ENCODE measurements at regions not wholly inside any gene's neighbourhood (a gene's known extent, or its start where the extent isn't known, plus 50 kb on each side); places are given as distances from the start of the nearest gene placed in this dataset.

- Histone ChIP-seq H3K27me3 (replicated peaks; ENCODE audit: insufficient read depth, low read length) (no peaks in the 10 kb centered on the region), H3K79me2 (ENCODE audit: low read length) (no peaks in the 10 kb centered on the region), H3K27ac (ENCODE audit: low read length) (no peak overlapping the region), H3K4me2 (ENCODE audit: low read depth, low read length) (no peak overlapping the region), H3F3A (ENCODE audit: insufficient read depth, low read length) (no peaks in the 10 kb centered on the region), H2AFZ (ENCODE audit: low read length) (no peak overlapping the region), H3K9me3 (replicated peaks; ENCODE audit: insufficient read depth, low read length) (no peaks in the 10 kb centered on the region), H3K9me2 (replicated peaks; ENCODE audit: insufficient read depth, low read length) (no peaks in the 10 kb centered on the region), H3K9ac (ENCODE audit: low read length) (no peak overlapping the region), H3K4me3 (ENCODE audit: low read length) (no peak overlapping the region), H3K36me3 (replicated peaks; ENCODE audit: insufficient read depth, low read length) (no peaks in the 10 kb centered on the region), H4K20me1 (ENCODE audit: insufficient read depth, low read length) (no peaks in the 10 kb centered on the region), H3K4me1 (ENCODE audit: low read length) (no peaks in the 10 kb centered on the region)
- no peak for DNase-seq
- TF ChIP-seq EZH2phosphoT487 (IDR thresholded peaks at IDR 0.05; ENCODE audit: low read length) = no peak
- no peak for TF ChIP-seq CTCF (IDR thresholded peaks at IDR 0.05; ENCODE audit: low read length)
- TF ChIP-seq EZH2 (optimal IDR thresholded peaks at IDR 0.05; ENCODE audit: low read depth, low read length) = no peak
These were observed 503.8 kb upstream of the MARCKS start for GRCh38 chr6:113353392-113353791.

- no peaks in the 10 kb centered on the region for H3K27me3 ChIP-seq (replicated peaks; ENCODE audit: insufficient read depth, low read length)
- H3K27ac ChIP-seq (ENCODE audit: low read length) = no peak overlapping the region
- H3K9me3 ChIP-seq (replicated peaks; ENCODE audit: insufficient read depth, low read length) = no peaks in the 10 kb centered on the region
- H4K20me1 ChIP-seq (ENCODE audit: insufficient read depth, low read length) = no peaks in the 10 kb centered on the region
- no peaks in the 10 kb centered on the region for H3K9me2 ChIP-seq (replicated peaks; ENCODE audit: insufficient read depth, low read length)
- H3K4me1 ChIP-seq (ENCODE audit: low read length) = no peaks in the 10 kb centered on the region
- H2AFZ ChIP-seq (ENCODE audit: low read length) = no peak overlapping the region
- TF ChIP-seq CTCF (IDR thresholded peaks at IDR 0.05; ENCODE audit: low read length) (no peak), EZH2 (optimal IDR thresholded peaks at IDR 0.05; ENCODE audit: low read depth, low read length) (no peak), EZH2phosphoT487 (IDR thresholded peaks at IDR 0.05; ENCODE audit: low read length) (no peak)
- no peak overlapping the region for H3K4me3 ChIP-seq (ENCODE audit: low read length)
- no peak for DNase-seq
- no peaks in the 10 kb centered on the region for H3K79me2 ChIP-seq (ENCODE audit: low read length)
- no peaks in the 10 kb centered on the region for H3K36me3 ChIP-seq (replicated peaks; ENCODE audit: insufficient read depth, low read length)
- no peak overlapping the region for H3K4me2 ChIP-seq (ENCODE audit: low read depth, low read length)
- H3K9ac ChIP-seq (ENCODE audit: low read length) = no peak overlapping the region
- H3F3A ChIP-seq (ENCODE audit: insufficient read depth, low read length) = no peaks in the 10 kb centered on the region
These were observed 502.8 kb upstream of the MARCKS start for GRCh38 chr6:113354204-113354895.

GRCh38 chr6:113356139-113356538 is 501.0 kb upstream of the MARCKS start:
- no peak overlapping the region for H3K4me3 ChIP-seq (ENCODE audit: low read length)
- no peak overlapping the region for H3K4me2 ChIP-seq (ENCODE audit: low read depth, low read length)
- no peaks in the 10 kb centered on the region for H3K36me3 ChIP-seq (replicated peaks; ENCODE audit: insufficient read depth, low read length)
- no peaks in the 10 kb centered on the region for H3K27me3 ChIP-seq (replicated peaks; ENCODE audit: insufficient read depth, low read length)
- H4K20me1 ChIP-seq (ENCODE audit: insufficient read depth, low read length) = no peaks in the 10 kb centered on the region
- H3K79me2 ChIP-seq (ENCODE audit: low read length) = no peaks in the 10 kb centered on the region
- H3K9me2 ChIP-seq (replicated peaks; ENCODE audit: insufficient read depth, low read length) = no peaks in the 10 kb centered on the region
- no peak for DNase-seq
- no peak overlapping the region for H2AFZ ChIP-seq (ENCODE audit: low read length)
- H3K4me1 ChIP-seq (ENCODE audit: low read length) = no peaks in the 10 kb centered on the region
- H3K9me3 ChIP-seq (replicated peaks; ENCODE audit: insufficient read depth, low read length) = no peaks in the 10 kb centered on the region
- no peaks in the 10 kb centered on the region for H3F3A ChIP-seq (ENCODE audit: insufficient read depth, low read length)
- H3K9ac ChIP-seq (ENCODE audit: low read length) = no peak overlapping the region
- no peak overlapping the region for H3K27ac ChIP-seq (ENCODE audit: low read length)
- TF ChIP-seq EZH2 (optimal IDR thresholded peaks at IDR 0.05; ENCODE audit: low read depth, low read length) = no peak
- no peak for TF ChIP-seq EZH2phosphoT487 (IDR thresholded peaks at IDR 0.05; ENCODE audit: low read length)

- Histone ChIP-seq H3K27me3 (replicated peaks; ENCODE audit: insufficient read depth, low read length) (no peaks in the 10 kb centered on the region), H3K4me3 (ENCODE audit: low read length) (no peak overlapping the region), H3F3A (ENCODE audit: insufficient read depth, low read length) (no peaks in the 10 kb centered on the region), H3K27ac (ENCODE audit: low read length) (no peak overlapping the region), H3K9ac (ENCODE audit: low read length) (no peak overlapping the region), H3K79me2 (ENCODE audit: low read length) (no peaks in the 10 kb centered on the region), H4K20me1 (ENCODE audit: insufficient read depth, low read length) (no peaks in the 10 kb centered on the region), H3K36me3 (replicated peaks; ENCODE audit: insufficient read depth, low read length) (no peaks in the 10 kb centered on the region), H2AFZ (ENCODE audit: low read length) (no peak overlapping the region), H3K4me1 (ENCODE audit: low read length) (no peaks in the 10 kb centered on the region), H3K9me2 (replicated peaks; ENCODE audit: insufficient read depth, low read length) (no peaks in the 10 kb centered on the region), H3K9me3 (replicated peaks; ENCODE audit: insufficient read depth, low read length) (no peaks in the 10 kb centered on the region), H3K4me2 (ENCODE audit: low read depth, low read length) (no peak overlapping the region)
- TF ChIP-seq EZH2 (optimal IDR thresholded peaks at IDR 0.05; ENCODE audit: low read depth, low read length) (no peak), EZH2phosphoT487 (IDR thresholded peaks at IDR 0.05; ENCODE audit: low read length) (no peak), CTCF (IDR thresholded peaks at IDR 0.05; ENCODE audit: low read length) (no peak)
- no peak for DNase-seq
These were observed 500.1 kb upstream of the MARCKS start for GRCh38 chr6:113357041-113357440.

Data from MM.1S (cell line).